ENCODE measurements at regions not wholly inside any gene's neighbourhood (a gene's known extent, or its start where the extent isn't known, plus 50 kb on each side); places are given as distances from the start of the nearest gene placed in this dataset.
"Not testable (repeated sequence)": the region's sequence is repeated elsewhere in the genome, so short reads cannot be mapped to it uniquely, and the experiment has no call there.

GRCh38 chr13:97878431-97879375 is 74.8 kb upstream of the IPO5 start:
- Mint-ChIP-seq H3K4me1 (ENCODE audit: low read depth) (no peaks in the 10 kb centered on the region), H3K27me3 (no peaks in the 10 kb centered on the region), H3K27ac (no peak overlapping the region), H3K4me3 (no peak overlapping the region), H3K36me3 (ENCODE audit: low read depth) (no peaks in the 10 kb centered on the region), H3K9me3 (peaks cover 13% of the 10 kb centered on the region)
- intact Hi-C loops (cut with micrococcal nuclease) = no loop called here

DNA sequence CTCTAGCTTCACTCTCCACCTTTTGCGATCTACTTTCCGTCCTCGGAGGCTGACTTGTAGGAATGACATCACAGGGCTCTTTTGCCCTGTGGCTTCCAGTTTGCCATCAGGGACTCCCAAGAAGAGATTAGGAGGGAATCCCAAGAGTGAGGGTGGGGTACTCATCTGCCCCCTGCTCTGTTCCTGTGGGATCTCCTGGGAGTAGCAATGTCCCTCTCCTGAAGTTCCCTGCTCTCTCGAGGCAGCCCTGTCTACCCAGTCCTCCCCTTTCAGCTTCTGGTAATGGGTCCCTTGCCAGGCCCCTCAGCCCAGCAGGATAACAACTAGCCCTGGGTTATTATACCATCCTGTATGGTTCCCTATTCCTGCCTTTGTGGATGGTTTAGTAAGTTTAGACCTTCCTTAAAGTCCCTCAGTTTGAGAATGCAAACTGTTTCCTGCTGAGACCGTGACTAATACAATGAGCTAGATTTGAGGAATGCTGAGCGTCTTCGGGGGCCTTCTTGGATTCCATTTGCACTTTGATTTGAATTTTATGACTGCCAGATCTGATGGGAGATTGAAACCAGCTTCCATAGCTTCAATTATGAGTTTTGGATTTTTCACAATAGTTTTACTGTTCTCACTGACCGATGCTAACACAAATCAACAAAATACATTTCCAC is 73.7 kb upstream of the IPO5 start:
- Mint-ChIP-seq H3K36me3 (ENCODE audit: low read depth) (no peaks in the 10 kb centered on the region), H3K9me3 (peaks cover 18% of the 10 kb centered on the region), H3K4me1 (ENCODE audit: low read depth) (no peaks in the 10 kb centered on the region), H3K27me3 (no peaks in the 10 kb centered on the region), H3K4me3 (no peak overlapping the region), H3K27ac (no peak overlapping the region)
- intact Hi-C loops (cut with micrococcal nuclease) = no loop called here

DNA sequence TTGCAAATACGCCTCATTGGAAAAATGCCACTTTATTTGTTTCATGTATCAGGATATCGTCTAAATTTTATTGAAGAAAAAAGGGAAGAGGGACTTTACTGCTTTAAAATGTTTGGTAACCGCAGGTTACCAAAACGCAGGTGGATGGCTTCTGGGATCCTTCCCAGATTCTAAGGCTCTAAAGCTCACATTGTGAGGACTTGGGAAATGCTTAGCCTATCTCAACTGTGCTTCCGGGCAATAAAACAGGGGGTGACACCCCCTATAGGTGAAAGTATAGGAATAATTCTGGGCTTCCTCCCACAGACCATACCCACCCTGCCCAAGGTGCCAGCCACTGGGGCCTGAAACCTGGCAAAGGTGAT is 73.2 kb upstream of the IPO5 start:
- Mint-ChIP-seq H3K27ac (no peak overlapping the region), H3K36me3 (ENCODE audit: low read depth) (no peaks in the 10 kb centered on the region), H3K4me1 (ENCODE audit: low read depth) (no peaks in the 10 kb centered on the region), H3K4me3 (no peak overlapping the region), H3K27me3 (no peaks in the 10 kb centered on the region), H3K9me3 (peaks cover 18% of the 10 kb centered on the region)
- intact Hi-C loops (cut with micrococcal nuclease) = no loop called here

DNA sequence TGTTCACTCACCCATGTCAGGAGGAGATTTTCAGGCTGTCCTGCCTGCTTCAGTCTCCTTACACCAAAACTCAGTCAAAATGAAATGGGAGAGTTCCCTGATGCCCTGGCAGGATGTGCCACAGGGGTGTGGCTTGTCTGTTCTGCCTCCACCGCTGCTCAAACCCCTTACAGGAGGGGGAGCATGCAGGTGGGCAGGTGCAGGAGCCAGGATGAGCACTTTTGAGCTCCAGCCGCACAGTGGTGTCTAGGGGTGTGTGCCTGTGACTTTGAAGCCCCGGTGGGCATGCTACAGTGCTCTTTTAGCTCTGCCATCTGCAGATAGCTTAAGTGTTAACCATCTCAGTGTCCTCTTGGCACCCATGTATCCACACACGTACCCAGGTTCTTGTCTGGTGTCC is 71.9 kb upstream of the IPO5 start:
- H3K4me3 Mint-ChIP-seq = no peak overlapping the region
- intact Hi-C loops (cut with micrococcal nuclease) = no loop called here
- H3K9me3 Mint-ChIP-seq = peaks cover 18% of the 10 kb centered on the region
- H3K27me3 Mint-ChIP-seq = no peaks in the 10 kb centered on the region
- no peaks in the 10 kb centered on the region for H3K4me1 Mint-ChIP-seq (ENCODE audit: low read depth)
- no peaks in the 10 kb centered on the region for H3K36me3 Mint-ChIP-seq (ENCODE audit: low read depth)
- no peak overlapping the region for H3K27ac Mint-ChIP-seq

GRCh38 chr13:97883396-97883795 is 70.1 kb upstream of the IPO5 start:
- Mint-ChIP-seq H3K9me3 (peaks cover 27% of the 10 kb centered on the region), H3K27me3 (no peaks in the 10 kb centered on the region), H3K36me3 (ENCODE audit: low read depth) (no peaks in the 10 kb centered on the region), H3K4me1 (ENCODE audit: low read depth) (no peaks in the 10 kb centered on the region), H3K4me3 (no peak overlapping the region), H3K27ac (no peak overlapping the region)
- intact Hi-C loops (cut with micrococcal nuclease) = no loop called here

- Mint-ChIP-seq H3K27me3 (no peaks in the 10 kb centered on the region), H3K4me3 (no peak overlapping the region), H3K9me3 (peaks cover 27% of the 10 kb centered on the region), H3K4me1 (ENCODE audit: low read depth) (no peaks in the 10 kb centered on the region), H3K36me3 (ENCODE audit: low read depth) (no peaks in the 10 kb centered on the region), H3K27ac (no peak overlapping the region)
- intact Hi-C loops (cut with micrococcal nuclease) = no loop called here
These were observed 68.6 kb upstream of the IPO5 start for GRCh38 chr13:97884707-97885468.

- no peak overlapping the region for H3K4me3 Mint-ChIP-seq
- H3K36me3 Mint-ChIP-seq (ENCODE audit: low read depth) = no peaks in the 10 kb centered on the region
- no peak overlapping the region for H3K27ac Mint-ChIP-seq
- H3K4me1 Mint-ChIP-seq (ENCODE audit: low read depth) = no peaks in the 10 kb centered on the region
- peaks cover 27% of the 10 kb centered on the region for H3K9me3 Mint-ChIP-seq
- intact Hi-C loops (cut with micrococcal nuclease) = no loop called here
- H3K27me3 Mint-ChIP-seq = no peaks in the 10 kb centered on the region
These were observed 67.8 kb upstream of the IPO5 start for GRCh38 chr13:97885641-97886040.

DNA sequence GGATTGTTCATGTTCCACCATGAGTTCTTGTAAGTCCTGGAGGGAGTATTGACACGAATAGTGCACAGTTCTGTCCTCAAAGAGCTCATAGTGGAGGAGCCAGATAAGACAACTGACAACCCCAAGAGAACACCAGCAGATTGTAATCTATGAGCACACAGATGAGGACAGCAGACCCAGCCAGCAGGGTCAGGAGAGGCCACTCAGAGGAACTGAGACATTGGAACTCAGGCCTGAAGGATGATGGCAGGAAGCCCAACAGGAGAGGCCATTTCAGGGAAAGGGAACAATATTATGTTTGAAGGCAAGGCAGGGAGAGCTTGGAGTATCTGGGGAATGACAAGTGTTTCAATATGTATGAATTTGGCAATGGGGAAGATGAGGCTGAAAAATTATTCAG is 63.7 kb upstream of the IPO5 start:
- Mint-ChIP-seq H3K36me3 (ENCODE audit: low read depth) (no peaks in the 10 kb centered on the region), H3K4me3 (no peak overlapping the region), H3K9me3 (peaks cover 9% of the 10 kb centered on the region), H3K4me1 (ENCODE audit: low read depth) (no peaks in the 10 kb centered on the region), H3K27me3 (no peaks in the 10 kb centered on the region), H3K27ac (no peak overlapping the region)
- intact Hi-C loops (cut with micrococcal nuclease) = no loop called here

GRCh38 chr13:97890573-97890972 is 62.9 kb upstream of the IPO5 start:
- Mint-ChIP-seq H3K9me3 (peaks cover 9% of the 10 kb centered on the region), H3K27ac (no peak overlapping the region), H3K4me1 (ENCODE audit: low read depth) (no peaks in the 10 kb centered on the region), H3K27me3 (no peaks in the 10 kb centered on the region), H3K4me3 (no peak overlapping the region), H3K36me3 (ENCODE audit: low read depth) (no peaks in the 10 kb centered on the region)
- intact Hi-C loops (cut with micrococcal nuclease) = no loop called here

DNA sequence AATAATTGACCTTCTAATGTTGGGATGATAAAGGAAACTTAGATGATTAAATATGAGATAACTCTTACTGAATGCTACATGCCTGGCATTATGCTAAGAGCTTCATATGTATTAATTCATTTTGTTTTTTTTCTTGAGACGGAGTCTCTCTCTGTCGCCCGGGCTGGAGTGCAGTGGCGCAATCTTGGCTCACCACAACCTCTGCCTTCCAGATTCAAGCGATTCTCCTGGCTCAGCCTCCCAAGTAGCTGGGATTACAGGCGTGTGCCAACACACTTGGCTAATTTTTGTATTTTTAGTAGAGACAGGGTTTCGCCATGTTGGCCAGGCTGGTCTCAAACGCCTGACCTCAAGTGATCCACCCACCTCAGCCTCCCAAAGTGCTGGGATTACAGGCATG is 61.5 kb upstream of the IPO5 start:
- H3K27me3 Mint-ChIP-seq; H3K36me3 Mint-ChIP-seq (ENCODE audit: low read depth); intact Hi-C loops (cut with micrococcal nuclease); H3K27ac Mint-ChIP-seq; H3K4me1 Mint-ChIP-seq (ENCODE audit: low read depth); H3K4me3 Mint-ChIP-seq; H3K9me3 Mint-ChIP-seq: not testable (repeated sequence)

DNA sequence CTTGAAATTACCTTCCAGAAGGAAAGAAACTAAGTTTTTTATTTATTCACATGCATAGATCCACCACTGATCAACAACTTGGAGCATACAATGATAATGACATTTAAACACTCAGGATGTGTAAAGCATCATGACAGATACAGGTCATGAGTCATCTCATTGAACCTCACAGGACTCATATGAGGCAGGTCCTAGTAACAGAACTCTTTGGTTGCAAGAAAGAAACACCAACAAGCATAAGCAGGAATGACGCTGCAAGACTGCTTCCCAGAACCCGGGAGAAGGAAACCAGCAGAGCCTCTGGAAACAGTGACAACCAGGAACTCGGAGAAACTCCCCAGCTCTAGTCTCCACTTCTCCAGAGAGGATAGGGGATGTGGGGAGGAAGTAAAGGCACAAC is 60.8 kb upstream of the IPO5 start:
- H3K4me3 Mint-ChIP-seq = no peak overlapping the region
- intact Hi-C loops (cut with micrococcal nuclease) = no loop called here
- H3K27ac Mint-ChIP-seq = no peak overlapping the region
- no peaks in the 10 kb centered on the region for H3K9me3 Mint-ChIP-seq
- H3K4me1 Mint-ChIP-seq (ENCODE audit: low read depth) = no peaks in the 10 kb centered on the region
- H3K36me3 Mint-ChIP-seq (ENCODE audit: low read depth) = no peaks in the 10 kb centered on the region
- no peaks in the 10 kb centered on the region for H3K27me3 Mint-ChIP-seq

DNA sequence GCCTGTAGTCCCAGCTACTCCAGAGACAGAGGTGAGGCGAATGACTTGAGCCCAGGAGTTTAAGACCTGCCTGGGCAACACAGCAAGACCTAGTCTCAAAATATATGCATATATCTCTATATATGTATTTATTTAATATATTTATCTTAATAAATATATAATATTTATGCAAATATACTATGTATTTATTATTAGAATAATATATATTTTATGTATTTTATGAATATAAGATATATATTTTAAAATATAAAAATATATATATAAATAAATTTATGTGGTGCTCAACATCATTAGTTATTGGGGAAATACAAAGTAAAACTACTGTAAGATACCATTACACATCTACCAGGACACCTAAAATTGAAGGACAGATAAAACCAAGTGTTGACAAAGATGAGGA is 58.1 kb upstream of the IPO5 start:
- Mint-ChIP-seq H3K9me3 (no peaks in the 10 kb centered on the region), H3K27ac (no peak overlapping the region), H3K36me3 (ENCODE audit: low read depth) (no peaks in the 10 kb centered on the region), H3K4me1 (ENCODE audit: low read depth) (no peaks in the 10 kb centered on the region), H3K27me3 (no peaks in the 10 kb centered on the region), H3K4me3 (no peak overlapping the region)
- intact Hi-C loops (cut with micrococcal nuclease) = no loop called here

- Mint-ChIP-seq H3K27ac (no peak overlapping the region), H3K36me3 (ENCODE audit: low read depth) (no peaks in the 10 kb centered on the region), H3K4me3 (no peak overlapping the region), H3K9me3 (no peaks in the 10 kb centered on the region), H3K4me1 (ENCODE audit: low read depth) (no peaks in the 10 kb centered on the region), H3K27me3 (no peaks in the 10 kb centered on the region)
- intact Hi-C loops (cut with micrococcal nuclease) = no loop called here
These were observed 57.0 kb upstream of the IPO5 start for GRCh38 chr13:97896446-97896845.

- Mint-ChIP-seq H3K36me3 (ENCODE audit: low read depth) (no peaks in the 10 kb centered on the region), H3K4me1 (ENCODE audit: low read depth) (no peaks in the 10 kb centered on the region), H3K4me3 (no peak overlapping the region), H3K9me3 (no peaks in the 10 kb centered on the region), H3K27ac (no peak overlapping the region), H3K27me3 (no peaks in the 10 kb centered on the region)
- intact Hi-C loops (cut with micrococcal nuclease) = no loop called here
These were observed 51.8 kb upstream of the IPO5 start for GRCh38 chr13:97901716-97902115.

All from dendritic cell treated with granulocyte-macrophage colony-stimulating factor and Interleukin-4, amounts not matched to agents 40 ng/mL and 50 ng/mL, for 4 days (primary cell).